Rectal smooth muscle tissue (tissue), 1 donor: ENCODE measurements at regions not wholly inside any gene's neighbourhood (a gene's known extent, or its start where the extent isn't known, plus 50 kb on each side); places are given as distances from the start of the nearest gene placed in this dataset.

Experiments
- H3K27ac ChIP-seq: one replicate; pipeline ENCODE4 v1.7.0; 2013; ENCODE audit warnings: low read depth, low read length, inconsistent platforms
- H3K27me3 ChIP-seq: one replicate; pipeline ENCODE4 v1.7.0; 2013; ENCODE audit warnings: low read length; ENCODE audit not compliant: control insufficient read depth, insufficient read depth
- H3K36me3 ChIP-seq: one replicate; pipeline ENCODE4 v1.7.0; 2013; ENCODE audit warnings: low read length; ENCODE audit not compliant: control insufficient read depth, insufficient read depth
- H3K4me1 ChIP-seq: one replicate; pipeline ENCODE4 v1.7.0; 2013; ENCODE audit warnings: low read length; ENCODE audit not compliant: control insufficient read depth, insufficient read depth
- H3K4me3 ChIP-seq: one replicate; pipeline ENCODE4 v1.7.0; 2013; ENCODE audit warnings: low read length
- H3K9ac ChIP-seq: one replicate; pipeline ENCODE4 v1.7.0; 2013; ENCODE audit warnings: low read length

GRCh38 chr3:153734777-153735551, 386.2 kb upstream of the ARHGEF26 start:
- H3K9ac ChIP-seq, result no peak overlapping the region
- H3K36me3 ChIP-seq, result no peaks in the 10 kb centered on the region
- H3K4me1 ChIP-seq, result peaks cover 5% of the 10 kb centered on the region
- H3K4me3 ChIP-seq, result no peak overlapping the region
- H3K27me3 ChIP-seq, result no peaks in the 10 kb centered on the region
- peak overlapping the region; percentile 71 for H3K27ac ChIP-seq

GRCh38 chr3:153740109-153740508, 381.1 kb upstream of the ARHGEF26 start:
- no peaks in the 10 kb centered on the region for H3K4me1 ChIP-seq
- H3K27me3 ChIP-seq, result no peaks in the 10 kb centered on the region
- no peak overlapping the region for H3K27ac ChIP-seq
- no peak overlapping the region for H3K9ac ChIP-seq
- no peaks in the 10 kb centered on the region for H3K36me3 ChIP-seq
- H3K4me3 ChIP-seq, result no peak overlapping the region

GRCh38 chr3:153744889-153745288, 376.3 kb upstream of the ARHGEF26 start:
- H3K9ac ChIP-seq, result no peak overlapping the region
- no peaks in the 10 kb centered on the region for H3K4me1 ChIP-seq
- no peaks in the 10 kb centered on the region for H3K27me3 ChIP-seq
- no peak overlapping the region for H3K4me3 ChIP-seq
- H3K27ac ChIP-seq, result no peak overlapping the region
- H3K36me3 ChIP-seq, result no peaks in the 10 kb centered on the region

DNA sequence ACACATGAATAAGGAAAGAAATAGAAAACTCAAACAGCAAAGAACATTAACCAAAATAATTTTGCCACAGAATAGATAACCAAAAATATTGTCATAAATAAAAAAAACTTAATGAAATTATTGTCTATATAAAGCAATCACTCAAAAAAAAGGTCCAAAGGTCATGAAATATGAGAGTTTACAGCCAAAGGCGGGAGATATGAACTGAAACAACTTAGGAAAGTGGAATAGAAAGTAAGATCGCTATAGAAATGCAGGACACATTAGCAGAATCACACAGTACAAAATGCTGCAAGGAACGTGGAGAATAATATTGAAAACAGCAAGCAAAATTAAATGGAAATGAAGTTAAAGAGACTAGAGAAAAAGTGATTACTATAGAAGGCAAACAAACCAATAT, 375.0 kb upstream of the ARHGEF26 start:
- Histone ChIP-seq H3K27ac (no peak overlapping the region), H3K4me3 (no peak overlapping the region), H3K9ac (no peak overlapping the region), H3K4me1 (no peaks in the 10 kb centered on the region), H3K27me3 (no peaks in the 10 kb centered on the region), H3K36me3 (no peaks in the 10 kb centered on the region)

DNA sequence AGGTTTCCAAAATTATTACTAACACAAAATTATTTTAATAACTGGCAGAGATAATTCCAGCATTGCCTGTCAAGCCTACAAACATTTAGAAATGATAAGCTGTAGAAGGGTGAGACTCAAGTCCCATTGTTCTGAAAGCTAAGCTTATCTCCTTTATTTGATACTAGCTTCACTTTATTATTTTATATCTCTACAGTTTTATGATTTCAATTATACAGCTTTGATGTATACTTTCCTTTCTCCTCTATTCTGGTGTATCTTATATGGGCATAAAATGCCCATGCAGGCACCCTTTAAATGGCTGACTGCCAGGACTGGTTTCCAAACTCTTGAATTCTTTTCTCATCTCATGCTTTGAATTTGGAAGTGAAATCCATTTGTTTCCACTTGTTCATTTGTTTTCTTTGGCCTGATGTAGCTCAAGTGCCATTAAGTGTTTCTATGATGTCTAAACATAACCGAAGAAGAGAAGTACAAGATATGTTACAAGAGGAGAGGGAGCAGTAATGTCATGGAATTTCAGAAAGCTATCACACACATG, 372.1 kb upstream of the ARHGEF26 start:
- Histone ChIP-seq H3K36me3 (no peaks in the 10 kb centered on the region), H3K27ac (no peak overlapping the region), H3K27me3 (no peaks in the 10 kb centered on the region), H3K4me3 (no peak overlapping the region), H3K9ac (no peak overlapping the region), H3K4me1 (no peaks in the 10 kb centered on the region)

DNA sequence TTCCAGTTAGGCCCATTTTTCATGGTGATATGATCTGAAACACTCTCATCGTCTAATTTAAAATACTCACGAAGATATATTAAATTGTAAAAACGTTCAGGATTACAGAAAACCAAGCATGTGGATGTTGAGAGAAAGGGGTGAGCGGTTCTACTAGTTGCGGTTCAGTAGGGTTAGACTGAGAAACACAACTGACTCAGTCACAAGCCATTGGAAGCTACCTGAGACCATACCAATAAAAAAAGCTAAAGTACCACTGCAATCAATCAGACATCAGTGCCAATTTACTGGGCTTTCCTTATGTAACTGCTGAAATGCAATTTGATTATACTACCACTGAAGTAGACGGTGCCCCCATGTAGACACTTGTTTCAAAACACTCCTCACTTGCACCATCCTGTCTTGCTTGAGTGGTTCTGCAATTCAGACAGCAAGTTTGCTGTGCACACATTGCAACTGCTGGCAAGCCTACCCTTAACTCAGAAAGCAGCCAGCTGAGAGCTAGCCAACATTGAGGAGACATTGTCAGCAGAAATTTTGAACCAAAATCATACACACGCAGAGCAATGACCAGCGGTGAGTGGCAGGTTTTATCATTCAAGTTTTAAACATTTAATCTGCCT, 368.7 kb upstream of the ARHGEF26 start:
- Histone ChIP-seq H3K27ac (no peak overlapping the region), H3K36me3 (no peaks in the 10 kb centered on the region), H3K27me3 (no peaks in the 10 kb centered on the region), H3K4me3 (no peak overlapping the region), H3K9ac (no peak overlapping the region), H3K4me1 (no peaks in the 10 kb centered on the region)

- Histone ChIP-seq H3K9ac (no peak overlapping the region), H3K4me1 (no peaks in the 10 kb centered on the region), H3K4me3 (no peak overlapping the region), H3K27ac (no peak overlapping the region), H3K36me3 (no peaks in the 10 kb centered on the region), H3K27me3 (no peaks in the 10 kb centered on the region)
These were observed 368.2 kb upstream of the ARHGEF26 start for GRCh38 chr3:153753035-153753434.

DNA sequence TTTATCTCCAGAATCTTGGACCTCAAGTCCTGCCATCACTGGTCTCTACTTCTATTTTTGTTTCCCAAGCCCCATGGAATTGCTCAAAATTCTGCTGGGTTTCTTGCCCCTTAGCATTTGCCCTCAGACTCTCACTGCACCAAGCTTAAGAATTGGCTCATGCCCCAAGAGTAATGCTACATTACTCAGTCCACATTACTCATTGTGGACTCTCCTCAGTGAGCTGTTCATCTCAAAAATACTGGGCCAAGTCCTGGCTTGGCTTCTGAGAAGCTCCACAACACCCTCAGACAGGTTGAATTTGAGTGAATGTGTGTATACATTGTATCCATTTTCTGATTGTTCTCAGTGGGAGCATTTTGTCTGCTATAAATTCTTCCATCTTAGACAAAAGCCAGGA, 364.4 kb upstream of the ARHGEF26 start:
- Histone ChIP-seq H3K36me3 (no peaks in the 10 kb centered on the region), H3K4me1 (no peaks in the 10 kb centered on the region), H3K9ac (no peak overlapping the region), H3K4me3 (no peak overlapping the region), H3K27me3 (no peaks in the 10 kb centered on the region), H3K27ac (no peak overlapping the region)

GRCh38 chr3:153757839-153758238, 363.4 kb upstream of the ARHGEF26 start:
- Histone ChIP-seq H3K9ac (no peak overlapping the region), H3K36me3 (no peaks in the 10 kb centered on the region), H3K4me3 (no peak overlapping the region), H3K4me1 (no peaks in the 10 kb centered on the region), H3K27ac (no peak overlapping the region), H3K27me3 (no peaks in the 10 kb centered on the region)

- no peaks in the 10 kb centered on the region for H3K27me3 ChIP-seq
- H3K4me3 ChIP-seq, result no peak overlapping the region
- no peak overlapping the region for H3K9ac ChIP-seq
- H3K36me3 ChIP-seq, result no peaks in the 10 kb centered on the region
- H3K4me1 ChIP-seq, result no peaks in the 10 kb centered on the region
- H3K27ac ChIP-seq, result no peak overlapping the region
These were observed 360.2 kb upstream of the ARHGEF26 start for GRCh38 chr3:153760948-153761347.

DNA sequence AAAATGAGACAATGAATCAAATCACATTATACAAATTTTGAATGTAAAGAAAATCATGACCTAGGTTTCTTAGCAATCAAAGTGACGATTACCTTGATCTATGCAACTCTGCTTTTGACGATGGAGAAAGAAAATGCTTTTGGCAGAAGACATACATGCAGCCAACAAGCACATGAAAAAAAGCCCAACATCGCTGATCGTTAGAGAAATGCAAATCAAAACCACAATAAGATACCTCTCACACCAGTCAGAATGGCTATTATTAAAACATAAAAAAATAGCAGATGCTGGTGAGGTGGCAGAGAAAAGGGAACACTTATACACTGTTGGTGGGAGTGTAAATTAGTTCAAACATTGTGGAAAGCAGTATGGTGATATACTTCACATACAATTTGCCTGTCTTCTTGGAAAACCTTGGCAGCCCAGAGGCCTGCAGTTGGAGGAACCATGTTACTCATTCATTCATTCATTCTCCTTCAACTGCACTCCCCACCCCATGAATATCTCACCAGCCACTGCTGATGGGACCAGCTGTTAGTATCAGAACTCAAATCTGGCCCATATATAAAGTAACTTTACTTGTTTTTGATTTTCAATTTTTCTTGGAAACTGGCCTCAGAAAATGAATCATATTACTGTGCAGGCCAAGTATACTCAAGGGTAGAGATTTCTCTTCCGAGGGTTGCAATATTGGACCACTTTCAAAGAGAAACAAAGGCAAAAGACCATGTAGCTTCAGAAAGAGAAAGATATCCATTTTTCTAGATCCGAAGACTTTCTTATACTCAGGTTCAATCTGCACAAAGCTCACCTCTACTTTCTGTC, 358.6 kb upstream of the ARHGEF26 start:
- no peak overlapping the region for H3K4me3 ChIP-seq
- H3K36me3 ChIP-seq, result no peaks in the 10 kb centered on the region
- H3K27ac ChIP-seq, result no peak overlapping the region
- H3K9ac ChIP-seq, result no peak overlapping the region
- H3K27me3 ChIP-seq, result no peaks in the 10 kb centered on the region
- H3K4me1 ChIP-seq, result no peaks in the 10 kb centered on the region
